Nephron (organoid): ENCODE measurements at regions not wholly inside any gene's neighbourhood (a gene's known extent, or its start where the extent isn't known, plus 50 kb on each side); places are given as distances from the start of the nearest gene placed in this dataset.

ENCODE experiments used
- H3K27ac Mint-ChIP-seq, 3 experiments: 2 replicates each; pipeline ENCODE4 v1.8.0; 2020; ENCODE audit warnings: mixed read lengths in 3 of 3, mild to moderate bottlenecking in 2 of 3, moderate library complexity in 1 of 3
- H3K27me3 Mint-ChIP-seq: 2 replicates; pipeline ENCODE4 v1.8.0; 2021; ENCODE audit warnings: low read depth, mild to moderate bottlenecking, moderate library complexity, mixed read lengths
- H3K36me3 Mint-ChIP-seq: 2 replicates; pipeline ENCODE4 v1.8.0; 2020; ENCODE audit warnings: low read depth, mixed read lengths
- H3K4me1 Mint-ChIP-seq: 2 replicates; pipeline ENCODE4 v1.8.0; 2020; ENCODE audit warnings: mixed read lengths
- H3K4me3 Mint-ChIP-seq, 3 experiments: 2 replicates each; pipeline ENCODE4 v1.8.0; 2020; ENCODE audit warnings: mild to moderate bottlenecking in 3 of 3, mixed read lengths in 3 of 3, moderate library complexity in 2 of 3
- H3K9me3 Mint-ChIP-seq: 2 replicates; pipeline ENCODE4 v1.8.0; 2020; ENCODE audit warnings: mixed read lengths
- CTCF ChIP-seq, 3 experiments: fragments of 200-600 bp; sonication (generic); IDR thresholded peaks; one replicate each; pipeline ENCODE4 v1.5.0; 2021; ENCODE audit warnings: antibody characterized with exemption in 3 of 3; ENCODE audit not compliant: unreplicated experiment in 3 of 3

DNA sequence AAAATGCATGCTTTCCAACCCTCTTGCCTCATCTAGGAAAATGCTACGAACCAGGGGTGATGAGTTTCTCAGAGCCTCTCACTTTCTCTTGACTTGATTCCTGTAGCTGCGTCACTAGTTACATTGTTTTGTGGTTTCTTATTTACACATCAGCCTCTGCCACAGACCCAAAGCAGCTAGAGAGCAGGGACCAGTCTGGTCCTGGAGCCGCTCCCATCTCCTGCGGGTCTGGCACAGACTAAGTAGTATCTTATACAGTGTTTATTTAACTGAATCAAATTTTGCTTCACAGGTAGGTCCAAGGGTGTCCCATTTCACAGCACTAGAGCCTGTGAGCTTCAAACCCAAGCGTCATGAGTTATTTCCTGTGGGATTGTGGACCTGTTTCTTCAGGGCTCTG, 310.5 kb downstream of the MYCN start:
- peaks cover 23% of the 10 kb centered on the region for H3K27me3 Mint-ChIP-seq
- peaks cover 9% of the 10 kb centered on the region for H3K9me3 Mint-ChIP-seq
- H3K27ac Mint-ChIP-seq = no peak overlapping the region
- no peak overlapping the region for H3K4me3 Mint-ChIP-seq
- TF ChIP-seq CTCF (IDR thresholded peaks at IDR 0.05; ENCODE audit: unreplicated experiment in 3 of 3) = no peak
- H3K36me3 Mint-ChIP-seq = no peaks in the 10 kb centered on the region
- peaks cover 26% of the 10 kb centered on the region for H3K4me1 Mint-ChIP-seq

- no peaks in the 10 kb centered on the region for H3K36me3 Mint-ChIP-seq
- peaks cover 9% of the 10 kb centered on the region for H3K9me3 Mint-ChIP-seq
- TF ChIP-seq CTCF (IDR thresholded peaks at IDR 0.05; ENCODE audit: unreplicated experiment in 3 of 3) = no peak
- H3K4me1 Mint-ChIP-seq = peaks cover 26% of the 10 kb centered on the region
- no peak overlapping the region for H3K4me3 Mint-ChIP-seq
- H3K27me3 Mint-ChIP-seq = peaks cover 27% of the 10 kb centered on the region
- no peak overlapping the region for H3K27ac Mint-ChIP-seq
Measured at GRCh38 chr2:16250466-16250865, 310.1 kb downstream of the MYCN start.

DNA sequence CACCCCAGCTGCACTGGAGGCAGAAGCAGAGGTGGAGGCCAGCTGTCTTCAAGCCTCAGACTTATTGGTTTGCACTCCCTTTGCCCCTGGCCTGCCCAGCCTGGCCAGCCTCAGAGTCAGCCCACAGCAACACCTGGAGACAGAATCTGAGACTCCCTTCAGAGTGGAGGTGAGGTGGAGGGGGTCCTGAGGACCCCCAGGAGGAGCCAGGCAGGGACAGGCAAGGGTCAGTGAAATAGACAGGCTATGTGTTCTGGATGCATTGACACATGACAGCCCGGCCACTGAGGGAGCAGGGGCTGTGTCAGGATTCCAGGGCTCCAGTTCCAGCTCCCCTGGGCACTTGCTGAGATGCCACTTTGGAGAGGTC, 309.7 kb downstream of the MYCN start:
- Mint-ChIP-seq H3K9me3 (peaks cover 9% of the 10 kb centered on the region), H3K4me1 (peaks cover 26% of the 10 kb centered on the region), H3K27ac (no peak overlapping the region), H3K4me3 (no peak overlapping the region), H3K36me3 (no peaks in the 10 kb centered on the region), H3K27me3 (peaks cover 27% of the 10 kb centered on the region)
- no peak for TF ChIP-seq CTCF (IDR thresholded peaks at IDR 0.05; ENCODE audit: unreplicated experiment in 3 of 3)

GRCh38 chr2:16249246-16250055, 309.1 kb downstream of the MYCN start:
- Mint-ChIP-seq H3K27ac (no peak overlapping the region), H3K27me3 (peaks cover 27% of the 10 kb centered on the region), H3K9me3 (peaks cover 7% of the 10 kb centered on the region), H3K36me3 (no peaks in the 10 kb centered on the region), H3K4me3 (no peak overlapping the region), H3K4me1 (peaks cover 26% of the 10 kb centered on the region)
- TF ChIP-seq CTCF (IDR thresholded peaks at IDR 0.05; ENCODE audit: unreplicated experiment in 3 of 3) = no peak

DNA sequence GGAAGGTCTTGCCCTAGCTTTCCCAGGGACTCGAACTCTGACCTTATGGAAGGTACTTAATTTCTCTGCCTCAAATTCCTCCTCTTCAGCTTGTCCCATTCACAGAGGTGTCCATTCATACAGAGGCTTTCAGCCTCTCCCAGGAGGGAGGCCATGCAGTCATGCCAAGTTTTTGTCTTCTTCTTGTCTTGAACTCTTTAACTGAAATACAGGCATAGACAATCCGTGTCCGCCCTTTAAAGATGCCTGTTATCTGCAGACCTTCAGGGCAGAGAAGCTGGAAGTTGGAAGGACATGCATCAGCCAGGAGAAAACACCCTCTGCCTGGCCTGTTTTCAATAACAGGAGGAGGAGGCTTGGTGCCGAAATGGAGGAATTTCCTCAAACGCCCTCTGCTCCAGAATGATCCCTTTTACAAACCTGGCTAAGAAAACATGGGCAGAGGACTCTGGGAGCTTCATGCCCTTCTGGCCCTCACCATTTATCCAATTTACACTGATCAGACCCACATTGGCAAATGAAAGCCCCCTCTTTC, 308.3 kb downstream of the MYCN start:
- Mint-ChIP-seq H3K9me3 (peaks cover 3% of the 10 kb centered on the region), H3K4me3 (no peak overlapping the region), H3K36me3 (no peaks in the 10 kb centered on the region), H3K4me1 (peaks cover 26% of the 10 kb centered on the region), H3K27me3 (peaks cover 27% of the 10 kb centered on the region), H3K27ac (no peak overlapping the region)
- no peak for TF ChIP-seq CTCF (IDR thresholded peaks at IDR 0.05; ENCODE audit: unreplicated experiment in 3 of 3)
